HG02678 (cell line): ENCODE measurements at regions not wholly inside any gene's neighbourhood (a gene's known extent, or its start where the extent isn't known, plus 50 kb on each side); places are given as distances from the start of the nearest gene placed in this dataset.

Experiments
- ATAC-seq: cut with Tn5 transposase; IDR thresholded peaks from one replicate; pipeline ENCODE4 v1.9.1; 2021; ENCODE audit warnings: mild to moderate bottlenecking, moderate library complexity; ENCODE audit not compliant: unreplicated experiment

DNA sequence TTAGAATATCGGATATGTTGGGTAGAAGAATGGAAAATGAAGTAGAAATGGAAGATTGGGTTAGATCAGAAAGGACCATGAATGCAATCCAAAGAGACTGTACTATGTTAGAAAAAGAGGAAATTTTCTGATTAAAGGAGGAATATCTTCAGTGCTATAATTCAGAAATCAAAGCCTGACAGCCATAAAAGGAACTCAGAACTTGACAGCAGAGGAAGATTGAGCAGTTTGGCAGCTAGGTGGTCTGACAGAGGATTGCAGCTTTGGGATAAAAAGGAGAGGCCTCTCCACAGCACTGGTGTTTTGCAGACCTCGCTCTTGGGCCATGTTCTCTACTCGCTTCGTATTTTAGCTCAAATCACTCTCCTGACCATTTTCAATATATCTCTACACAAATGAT is 354.8 kb upstream of the SOX5 start:
- no peak for ATAC-seq

DNA sequence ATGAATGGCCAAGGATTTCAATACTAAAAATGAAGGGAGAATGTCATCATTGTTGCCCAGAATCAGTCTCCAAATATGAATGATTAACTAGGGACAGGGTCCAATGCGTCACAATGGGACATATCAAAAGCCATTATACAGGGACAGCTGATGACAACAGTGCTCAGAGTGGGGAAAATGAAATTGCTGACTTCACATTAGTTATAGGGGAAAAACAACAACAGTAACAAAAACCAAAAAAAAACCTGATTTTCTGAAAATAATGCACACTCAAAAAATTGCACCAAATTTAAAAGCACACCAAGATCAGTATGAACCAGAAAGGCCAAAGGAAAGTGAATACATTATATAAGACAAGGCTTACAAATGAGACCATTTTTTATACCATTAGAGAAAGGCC is 353.2 kb upstream of the SOX5 start:
- ATAC-seq: no peak

DNA sequence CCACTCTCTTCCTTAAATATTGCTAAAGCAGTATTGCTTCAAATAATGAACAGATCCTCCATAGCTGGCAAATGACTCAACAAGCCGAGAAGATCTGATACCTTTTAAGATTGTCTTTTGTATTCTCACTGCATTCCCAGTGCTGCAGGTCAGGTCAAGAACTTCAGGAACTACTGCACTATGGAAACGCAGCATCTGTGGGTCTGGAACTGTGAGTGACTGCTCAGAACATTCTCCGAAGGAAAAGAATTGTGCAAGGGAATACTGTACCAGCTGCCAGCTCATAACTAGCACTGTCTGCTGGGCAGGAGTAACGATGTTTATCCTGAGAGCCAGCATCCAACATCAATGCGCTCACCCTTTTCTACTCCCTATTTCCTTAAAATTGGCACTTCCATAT is 348.0 kb upstream of the SOX5 start:
- no peak for ATAC-seq

DNA sequence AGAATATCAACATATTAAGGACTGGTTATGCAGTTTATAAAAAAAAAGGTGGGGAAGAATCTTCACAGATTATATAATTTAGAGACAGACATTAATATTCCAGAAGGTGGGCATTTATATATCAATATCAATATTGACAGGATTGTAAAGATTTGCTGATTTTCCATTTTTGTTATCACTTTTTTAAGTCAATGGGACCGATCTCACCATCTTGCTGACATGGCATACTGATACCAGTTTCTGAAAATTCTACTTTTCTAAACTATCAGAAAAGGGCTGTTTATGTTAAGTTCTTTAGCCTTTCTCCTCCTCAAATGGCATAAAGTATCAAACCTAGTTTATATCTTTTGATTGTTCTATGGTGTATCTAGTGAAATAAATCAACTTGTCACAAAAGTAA is 344.1 kb upstream of the SOX5 start:
- ATAC-seq: no peak

DNA sequence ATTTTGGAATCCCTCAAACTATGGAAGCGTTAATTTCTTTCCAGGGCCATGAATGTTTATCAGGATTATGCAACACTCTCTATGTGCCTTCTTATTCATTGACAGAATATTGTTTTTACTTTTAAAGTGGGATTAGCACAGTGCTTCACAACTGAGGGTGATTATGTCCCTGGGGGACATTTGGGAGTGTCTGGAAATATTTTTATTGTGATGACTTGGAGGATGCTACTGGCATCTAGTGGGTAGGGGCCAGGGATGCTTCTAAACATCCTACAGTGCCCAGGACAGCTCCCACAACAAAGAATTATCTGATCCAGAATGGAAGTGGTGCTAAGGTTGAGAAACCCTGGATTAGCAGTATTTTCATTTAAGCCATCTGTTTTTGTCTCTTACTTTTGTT is 338.5 kb upstream of the SOX5 start:
- no peak for ATAC-seq

DNA sequence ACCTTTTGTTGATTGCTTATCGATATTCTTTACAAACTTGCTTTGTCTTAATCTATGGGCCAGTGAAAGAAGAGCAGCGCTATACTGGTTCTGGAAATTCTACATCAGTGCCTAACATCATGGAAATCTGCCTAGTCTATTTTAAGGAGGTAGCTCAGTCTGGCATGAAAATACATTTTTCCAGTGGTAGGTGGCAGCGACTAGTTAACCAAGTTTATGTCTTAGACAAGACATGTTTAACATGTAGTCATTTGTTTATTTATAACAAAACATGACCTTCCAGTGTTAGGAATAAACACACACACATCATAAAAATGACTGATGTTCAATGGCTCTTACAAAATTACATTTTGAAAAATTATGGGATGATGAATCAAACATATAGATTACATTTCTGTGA is 336.0 kb upstream of the SOX5 start:
- no peak for ATAC-seq

DNA sequence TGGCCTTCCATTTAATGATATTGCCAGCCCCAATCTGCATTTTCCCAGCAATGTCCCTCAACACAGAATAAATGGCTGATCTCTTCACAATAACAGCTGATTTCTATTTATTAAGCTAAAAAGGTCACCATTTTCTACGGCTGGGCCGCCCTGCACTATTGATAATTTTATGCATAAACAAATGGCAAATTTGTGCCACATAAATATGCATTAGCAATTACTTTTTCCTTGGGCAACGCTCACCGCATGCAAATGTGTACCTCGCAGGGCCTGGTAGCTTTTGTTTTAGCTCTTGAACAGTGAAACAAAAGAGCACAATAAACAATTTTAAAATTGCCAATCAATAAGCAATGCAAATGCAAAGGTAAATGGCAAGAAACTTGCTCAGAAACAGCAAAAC is 331.9 kb upstream of the SOX5 start:
- no peak for ATAC-seq

DNA sequence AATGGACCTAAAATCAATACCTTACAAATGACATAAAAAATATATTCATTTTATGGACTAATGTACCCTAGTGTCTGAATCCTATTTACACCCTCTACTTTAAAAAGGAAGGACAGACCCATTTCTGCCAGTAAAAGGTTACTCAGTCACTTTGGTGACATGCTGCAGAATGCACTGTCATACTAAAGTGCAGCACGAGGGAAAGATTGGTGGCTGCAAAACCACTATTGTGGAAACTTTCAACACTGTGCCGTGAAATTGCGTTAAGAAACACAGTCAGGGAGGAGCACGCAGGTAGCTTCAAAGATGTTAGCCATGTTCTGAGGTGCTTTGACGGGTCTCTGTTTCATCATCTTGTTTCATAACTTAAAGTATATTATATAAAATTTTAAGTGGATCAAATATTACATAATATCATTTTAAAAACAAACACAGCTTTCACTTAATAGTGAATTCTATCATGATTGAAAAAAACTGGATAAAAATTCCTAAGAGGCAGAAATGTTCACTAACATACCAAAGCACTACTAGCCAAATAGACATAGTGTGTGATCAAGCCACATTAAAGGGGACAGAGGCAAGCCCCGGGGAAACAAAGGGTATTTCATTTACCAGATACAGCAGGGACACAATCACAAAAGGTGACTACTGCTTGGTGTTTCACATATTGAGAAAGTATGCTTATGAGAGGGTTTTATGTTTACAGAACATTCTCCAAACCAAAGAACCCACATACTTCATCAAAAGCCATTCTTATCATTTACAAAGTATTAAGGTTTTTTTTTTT is 330.8 kb upstream of the SOX5 start:
- ATAC-seq: no peak

DNA sequence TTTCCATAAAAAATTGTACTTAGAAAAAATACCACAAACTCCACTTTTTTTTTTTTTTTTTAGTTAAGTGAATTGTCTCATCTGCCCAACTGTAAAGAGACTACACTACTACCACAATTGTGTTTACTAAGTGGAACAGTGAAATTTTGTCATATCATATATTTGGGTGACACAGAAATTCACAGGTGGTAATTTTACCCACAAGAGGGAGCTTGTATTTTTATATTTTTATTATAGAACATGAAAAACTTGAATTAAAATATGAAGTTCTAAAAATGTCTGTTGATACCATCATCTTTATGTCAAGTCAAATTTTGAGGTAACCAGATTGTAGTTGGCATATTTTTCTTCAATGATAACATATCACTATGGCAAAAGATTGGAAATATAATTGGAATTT is 329.4 kb upstream of the SOX5 start:
- no peak for ATAC-seq

DNA sequence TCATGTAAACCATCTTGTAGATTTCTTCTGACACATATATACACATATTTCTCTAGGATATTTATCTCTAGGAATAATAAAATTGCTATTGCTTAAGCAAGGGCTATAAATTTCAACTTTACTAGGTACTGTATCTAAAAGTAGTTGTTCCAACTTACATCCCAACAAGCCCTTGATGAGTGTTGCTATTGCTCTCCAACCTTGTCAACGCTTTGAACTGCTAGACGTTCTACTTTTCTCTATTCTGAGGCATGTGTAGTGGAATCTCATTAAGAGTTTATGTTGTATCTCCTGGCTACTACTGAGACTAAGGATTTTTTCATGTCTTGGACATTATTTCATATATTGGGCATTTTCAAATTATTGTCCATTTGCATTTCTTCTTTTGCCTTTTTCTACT is 321.5 kb upstream of the SOX5 start:
- ATAC-seq: no peak

DNA sequence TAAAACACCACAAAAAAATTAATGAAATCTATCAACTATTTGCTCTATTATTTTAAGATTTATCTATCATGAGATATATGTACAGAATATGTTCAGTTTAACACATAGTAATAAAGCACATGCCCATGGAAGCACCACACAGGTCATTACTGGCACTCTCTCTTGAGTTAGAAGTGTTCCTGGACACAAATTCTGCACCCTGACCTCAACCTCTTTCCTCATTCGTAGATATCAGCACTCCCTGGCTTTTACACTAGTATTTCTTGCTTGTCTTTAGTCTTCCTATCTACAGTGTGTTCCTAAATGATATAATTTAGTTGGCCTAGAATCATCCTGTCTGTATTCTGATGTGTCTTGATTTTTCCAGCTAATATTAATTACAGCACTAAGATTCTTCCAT is 321.0 kb upstream of the SOX5 start:
- no peak for ATAC-seq

DNA sequence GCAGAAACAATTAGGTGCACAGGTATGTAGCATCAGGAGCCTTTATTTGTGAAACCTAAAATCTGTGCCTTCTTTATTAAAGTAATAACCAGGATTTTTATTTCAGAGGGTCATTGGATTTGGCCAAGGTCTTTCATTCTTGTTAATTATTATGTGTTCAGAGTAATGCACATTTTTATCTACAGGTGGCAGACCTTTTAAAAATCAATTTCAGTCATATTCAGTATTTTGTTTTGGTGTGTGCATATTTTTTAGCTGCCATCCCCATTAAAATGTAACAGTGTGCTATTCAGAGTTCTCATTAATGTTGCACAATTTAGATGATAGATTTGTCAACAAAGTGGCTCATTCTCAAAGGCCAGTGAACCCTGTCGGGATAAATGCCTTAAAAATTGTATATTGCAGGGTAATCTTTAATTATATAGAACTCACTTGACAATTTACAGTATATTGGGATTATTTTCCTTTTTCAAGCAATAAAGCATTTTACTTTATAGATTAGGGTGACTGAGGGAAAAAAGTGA is 319.3 kb upstream of the SOX5 start:
- no peak for ATAC-seq

DNA sequence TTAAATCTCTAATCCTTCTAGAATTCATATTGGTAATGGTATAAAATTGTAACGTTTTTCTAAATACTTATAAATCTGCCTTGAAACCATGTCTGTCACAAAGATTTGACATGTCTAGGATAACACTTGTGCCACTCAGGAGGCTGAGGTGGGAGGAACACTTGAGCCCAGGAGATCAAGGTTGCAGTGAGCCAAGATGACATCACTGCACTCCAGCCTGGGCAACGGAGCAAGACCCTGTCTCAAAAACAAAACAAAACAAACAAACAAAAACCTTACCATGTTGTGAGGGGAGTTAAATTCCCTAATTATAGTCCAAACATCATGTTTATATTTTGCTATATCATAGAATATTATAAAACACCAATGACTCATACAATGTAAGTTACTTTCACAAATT is 317.5 kb upstream of the SOX5 start:
- ATAC-seq: no peak

DNA sequence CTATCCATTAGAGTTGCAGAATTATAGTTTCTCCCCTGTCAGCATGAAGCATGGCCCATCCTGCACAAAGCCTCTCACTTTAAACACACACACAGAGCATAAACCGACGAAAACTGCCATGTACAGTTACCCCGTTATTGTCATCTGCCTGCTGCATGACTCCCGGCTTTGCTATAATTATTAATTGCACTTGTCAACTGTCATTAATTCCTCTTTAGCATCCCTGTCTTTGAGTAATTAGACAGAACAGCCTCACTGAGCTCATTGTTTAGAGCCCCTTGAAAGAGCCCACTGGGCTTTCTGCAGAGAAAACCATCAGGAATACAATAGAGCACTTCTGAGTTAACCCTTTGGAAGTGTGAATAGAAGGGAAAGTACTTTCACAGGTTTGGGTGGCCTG is 307.2 kb upstream of the SOX5 start:
- ATAC-seq: no peak

DNA sequence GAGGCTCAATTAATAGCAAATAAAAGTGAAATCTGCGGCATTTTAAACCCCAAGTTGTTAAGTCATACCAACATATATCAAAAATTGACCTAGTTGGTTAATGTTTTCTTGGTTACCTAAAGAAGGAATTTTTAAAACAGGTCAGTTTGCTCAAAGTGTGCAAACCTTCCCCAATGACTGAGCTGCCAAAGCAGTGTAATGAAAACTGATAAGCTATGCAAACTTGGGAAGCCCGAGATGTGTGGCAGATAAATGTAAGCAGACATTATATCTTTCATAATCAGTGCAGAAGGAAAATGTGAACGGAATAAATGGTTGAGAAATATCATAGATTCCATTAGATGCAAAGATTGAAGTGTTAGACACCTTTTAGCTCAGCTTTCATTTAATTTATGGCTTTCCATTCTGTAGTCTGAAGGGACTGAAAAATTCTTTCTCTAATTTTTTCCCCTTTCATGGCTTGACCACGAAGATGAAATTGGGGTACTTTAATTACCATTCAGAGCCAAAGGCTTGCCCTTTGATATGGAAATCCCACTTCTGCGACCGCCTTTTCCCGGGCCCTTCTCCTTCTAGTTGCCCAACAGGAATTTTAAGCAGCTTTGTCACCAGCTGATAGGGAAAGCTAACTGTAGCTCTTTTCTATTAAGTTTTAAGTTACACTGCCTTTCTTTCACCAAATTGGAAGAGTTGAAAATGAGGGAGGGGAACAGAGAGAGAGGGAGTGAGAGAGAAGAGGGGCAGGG is 306.6 kb upstream of the SOX5 start:
- no peak for ATAC-seq

DNA sequence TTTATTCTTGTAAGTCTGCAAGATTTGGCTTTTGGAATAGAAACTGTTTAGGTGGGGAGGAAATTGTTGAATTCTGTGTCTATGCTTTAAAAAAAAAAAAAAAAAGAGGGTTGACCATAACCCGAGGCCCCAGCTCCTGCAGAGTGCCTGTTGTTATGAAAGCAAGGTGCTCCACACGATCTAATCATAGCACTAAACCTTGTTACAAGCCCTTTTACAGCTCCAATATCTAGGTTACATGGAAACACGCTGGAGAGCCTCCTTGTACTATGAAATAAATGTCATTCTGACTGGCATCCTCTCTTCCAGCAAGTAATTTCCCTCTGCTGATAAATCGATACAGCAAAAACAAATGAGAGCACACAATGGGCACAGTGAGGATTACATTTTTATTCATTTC is 303.1 kb upstream of the SOX5 start:
- no peak for ATAC-seq

DNA sequence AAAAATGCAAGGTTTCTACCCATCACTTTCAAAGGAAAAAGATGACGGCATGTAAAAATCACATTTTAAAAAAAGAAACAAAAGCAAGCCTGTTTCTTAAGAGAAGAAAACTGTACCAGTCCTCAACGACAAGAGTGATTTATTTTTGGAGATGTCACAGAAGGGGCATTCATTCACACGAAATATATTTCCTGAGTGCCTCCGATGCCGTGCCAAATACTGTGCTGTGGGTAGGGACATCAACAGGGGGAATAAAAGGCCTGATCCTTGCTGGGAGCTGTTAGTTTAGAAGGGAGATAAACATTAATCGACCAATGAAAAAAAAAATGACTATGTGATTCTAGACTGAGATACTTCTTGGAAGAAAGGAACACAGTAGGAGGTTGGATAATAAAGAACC is 297.5 kb upstream of the SOX5 start:
- ATAC-seq: no peak

DNA sequence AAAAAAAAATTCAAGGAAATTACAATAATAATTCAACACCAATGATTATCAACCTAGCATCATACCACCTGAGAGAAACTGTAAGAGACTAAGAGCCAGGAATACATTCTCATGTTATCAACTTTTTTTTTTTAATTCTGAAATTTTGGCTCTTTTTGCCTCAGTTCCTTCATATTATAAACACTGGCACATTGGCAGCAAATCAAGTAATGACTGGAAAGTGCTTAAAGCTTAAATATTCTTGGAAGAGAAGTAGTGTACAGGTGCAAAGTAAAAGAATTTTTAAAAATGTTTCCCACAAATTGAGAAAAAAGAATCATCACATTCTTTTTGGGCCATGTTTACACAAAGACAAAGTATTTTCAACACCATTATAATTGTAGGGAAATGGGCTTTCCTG is 296.9 kb upstream of the SOX5 start:
- ATAC-seq: no peak

DNA sequence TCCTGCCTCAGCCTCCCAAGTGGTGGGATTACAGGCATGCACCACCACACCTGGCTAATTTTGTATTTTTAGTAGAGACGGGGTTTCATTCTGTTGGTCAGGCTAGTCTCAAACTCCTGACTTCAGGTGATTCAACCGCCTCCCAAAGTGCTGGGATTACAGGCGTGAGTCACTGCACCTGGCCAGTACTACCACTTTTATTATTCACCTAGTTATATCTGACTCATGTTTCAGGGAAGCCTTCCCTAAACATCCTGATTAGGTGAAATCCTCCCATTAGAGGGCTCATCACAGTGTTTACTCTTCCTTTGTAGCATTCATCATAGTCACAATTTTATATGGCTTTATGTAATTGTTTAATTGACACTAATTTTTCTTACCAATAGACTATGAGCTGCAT is 295.3 kb upstream of the SOX5 start:
- ATAC-seq: no peak

DNA sequence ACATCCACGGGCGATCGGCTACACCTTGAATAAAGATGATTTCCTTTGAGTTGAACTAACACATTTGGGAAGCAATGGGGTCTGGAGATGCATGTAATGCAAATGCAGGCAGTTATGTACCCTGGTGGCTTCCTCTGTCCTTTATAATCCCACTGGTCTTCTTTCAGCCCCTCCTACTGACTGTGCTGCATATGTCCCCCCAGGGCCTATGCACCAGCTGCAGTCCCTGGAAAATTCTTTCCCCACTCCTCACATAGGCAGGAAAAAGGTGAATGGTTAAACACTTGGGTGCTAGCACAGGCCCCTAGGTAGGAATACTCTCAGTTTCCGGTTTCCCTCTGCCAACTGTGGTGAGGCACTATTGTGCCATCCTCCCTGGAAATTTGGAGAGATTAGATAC is 294.8 kb upstream of the SOX5 start:
- no peak for ATAC-seq

DNA sequence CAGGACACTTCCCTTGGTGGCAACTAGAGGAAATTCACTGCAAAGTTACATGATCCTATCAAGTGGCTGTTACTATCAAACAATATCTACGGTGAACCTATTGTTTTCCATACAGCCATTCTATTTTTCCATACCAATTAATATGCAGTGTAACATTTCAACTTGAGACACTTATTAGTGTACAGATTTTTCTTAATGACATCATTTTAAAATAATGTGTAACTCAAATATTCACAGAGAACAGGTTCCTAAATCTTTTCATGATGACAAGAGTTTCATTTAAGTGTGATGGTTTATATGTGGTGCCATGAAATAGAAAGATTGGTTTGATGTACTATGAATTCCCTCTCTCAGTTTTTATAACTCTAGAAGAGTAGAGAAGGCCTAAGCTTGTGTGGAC is 291.2 kb upstream of the SOX5 start:
- ATAC-seq: no peak

DNA sequence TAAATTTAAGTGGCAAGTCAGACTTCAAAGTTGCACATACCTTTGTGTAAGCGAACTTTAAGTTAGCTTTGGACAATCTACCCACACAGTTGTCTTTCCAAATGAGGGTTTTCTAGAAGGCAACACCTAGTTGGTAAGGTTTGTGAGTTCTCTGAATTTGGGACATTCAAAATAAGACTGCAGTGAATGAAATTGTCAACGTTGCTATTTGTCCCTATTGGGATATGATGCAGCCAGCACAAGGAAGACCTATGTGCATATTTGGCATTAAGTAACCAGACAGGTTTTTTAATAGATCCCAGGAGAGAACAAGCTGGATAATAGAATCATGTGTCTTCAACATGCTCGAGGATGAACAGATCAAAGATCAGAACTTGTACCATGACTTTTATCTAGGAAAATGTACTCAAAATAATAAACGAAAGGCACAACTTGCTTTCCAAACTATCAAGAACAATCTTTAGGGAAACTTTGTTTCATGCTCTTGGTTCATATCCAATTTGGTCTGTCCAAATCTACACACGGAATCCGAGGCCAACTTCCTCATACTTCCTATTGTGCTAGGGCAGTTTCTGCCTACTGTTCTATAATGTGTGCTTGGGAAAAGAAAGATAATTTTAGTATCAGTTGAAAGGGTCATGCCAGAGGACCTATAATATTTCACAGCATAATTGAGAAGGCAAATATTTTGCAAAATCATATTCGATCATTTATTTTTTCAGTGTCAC is 284.2 kb upstream of the SOX5 start:
- no peak for ATAC-seq
